ENCODE measurements at regions not wholly inside any gene's neighbourhood (a gene's known extent, or its start where the extent isn't known, plus 50 kb on each side); places are given as distances from the start of the nearest gene placed in this dataset.
A peak's percentile ranks its signal among the peaks of the same experiment; 100 is the strongest.
"Not testable (repeated sequence)": the region's sequence is repeated elsewhere in the genome, so short reads cannot be mapped to it uniquely, and the experiment has no call there.

GRCh38 chr10:29363930-29364329 is 75.1 kb downstream of the LYZL1 start:
- DNase-seq (ENCODE audit: low read depth in 3 of 3, low spot score in 2 of 3), result not testable (repeated sequence)

DNA sequence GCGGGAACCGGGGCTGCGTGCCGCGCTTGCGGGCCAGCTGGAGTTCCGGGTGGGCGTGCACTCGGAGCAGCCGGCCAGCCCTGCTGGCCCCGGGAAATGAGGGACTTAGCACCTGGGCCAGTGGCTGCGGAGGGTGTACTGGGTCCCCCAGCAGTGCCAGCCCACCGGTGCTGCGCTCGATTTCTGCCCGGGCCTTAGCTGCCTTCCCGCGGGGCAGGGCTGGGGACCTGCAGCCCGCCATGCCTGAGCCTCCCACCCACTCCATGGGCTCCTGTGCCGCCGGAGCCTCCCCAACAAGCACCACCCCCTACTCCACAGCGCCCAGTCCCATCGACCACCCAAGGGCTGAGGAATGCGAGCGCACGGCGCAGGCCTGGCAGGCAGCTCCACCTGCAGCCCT is 77.3 kb downstream of the LYZL1 start:
- DNase-seq (ENCODE audit: low read depth in 3 of 3, low spot score in 2 of 3), result not testable (repeated sequence)

DNA sequence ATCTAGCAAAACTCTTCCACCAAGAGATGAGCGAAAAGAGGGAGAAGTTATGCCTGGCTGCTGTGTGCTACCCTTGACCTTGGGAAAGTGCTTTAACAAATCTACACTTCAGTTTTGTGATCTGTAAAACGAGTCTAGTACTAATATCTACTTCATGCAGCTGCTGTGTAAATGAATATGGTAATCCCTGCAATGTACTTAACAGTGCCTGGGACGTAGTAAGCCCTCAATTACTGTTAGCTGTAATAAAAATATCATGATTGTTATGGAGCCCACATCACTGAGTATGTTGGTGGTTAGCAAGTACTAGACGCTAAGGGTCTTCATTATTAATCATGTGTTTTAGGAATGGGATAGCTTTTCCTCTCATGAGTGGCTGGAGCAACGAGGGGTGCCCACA is 80.5 kb downstream of the LYZL1 start:
- no peak for DNase-seq (ENCODE audit: low read depth in 3 of 3, low spot score in 2 of 3)

DNA sequence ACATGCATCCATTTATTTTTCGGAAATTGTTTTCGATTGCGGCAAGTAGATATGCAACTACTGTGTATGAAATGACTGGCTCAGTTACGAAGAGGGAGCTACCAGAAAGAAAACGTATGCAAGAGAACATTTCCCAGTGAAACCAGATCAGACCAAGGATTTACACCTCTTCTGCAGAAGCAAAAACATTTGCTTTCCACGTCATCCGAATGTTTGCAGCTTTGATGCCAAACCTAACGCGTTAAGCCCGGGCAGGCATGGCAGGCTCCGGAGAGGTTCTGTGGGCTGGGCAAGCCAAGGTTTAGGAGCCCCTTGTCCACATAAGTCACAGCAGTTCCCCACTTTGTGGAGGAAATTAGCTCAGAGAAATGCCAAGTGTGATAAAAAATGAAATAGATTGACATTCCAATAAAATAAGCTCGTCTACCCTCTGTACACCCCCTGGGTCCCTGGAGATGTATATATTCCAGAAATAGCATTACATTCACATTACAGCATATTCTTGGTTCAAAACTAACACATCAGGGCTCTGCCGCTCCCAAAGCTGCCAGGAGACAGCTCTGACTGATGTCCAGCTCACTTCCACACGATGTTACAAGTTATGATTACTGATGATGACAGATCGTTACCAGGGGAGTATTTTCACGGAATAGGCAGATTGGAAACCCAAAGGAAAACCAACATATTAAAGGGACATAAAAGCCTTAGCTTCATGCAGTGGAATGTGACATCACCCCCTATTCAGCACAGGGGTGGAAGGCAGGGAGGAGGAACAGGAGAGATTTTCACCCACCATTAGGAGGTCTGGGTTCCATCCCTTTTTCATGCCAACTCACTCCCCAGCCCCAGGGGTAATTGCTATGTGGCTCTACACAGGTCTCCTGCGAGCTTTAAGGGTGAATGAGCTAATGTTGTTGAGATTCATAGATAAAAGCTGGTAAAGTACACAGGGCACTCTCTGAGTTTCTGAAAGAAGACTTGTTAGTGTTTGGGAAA is 81.5 kb downstream of the LYZL1 start:
- no peak for DNase-seq (ENCODE audit: low read depth in 3 of 3, low spot score in 2 of 3)

GRCh38 chr10:29372920-29373319 is 84.0 kb downstream of the LYZL1 start:
- no peak for DNase-seq (ENCODE audit: low read depth in 3 of 3, low spot score in 2 of 3)

DNA sequence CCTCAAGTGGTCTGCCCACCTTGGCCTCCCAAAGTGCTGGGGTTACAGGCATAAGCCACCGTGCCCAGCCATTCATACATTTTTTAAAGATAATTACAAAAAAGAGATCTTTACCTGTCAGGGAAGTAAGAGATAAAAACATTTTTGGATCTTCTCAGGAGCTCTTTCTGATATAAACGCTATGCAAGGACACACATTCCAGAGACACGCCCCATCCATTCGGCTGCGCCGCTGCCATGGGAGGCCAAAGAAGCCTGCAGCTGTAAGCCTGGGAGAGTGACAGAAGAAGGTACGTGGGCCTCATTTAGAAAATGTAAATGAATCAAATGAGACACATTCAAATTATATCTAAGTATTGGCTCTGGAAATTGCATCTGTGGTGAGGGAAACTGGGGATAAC is 85.3 kb downstream of the LYZL1 start:
- no peak for DNase-seq (ENCODE audit: low read depth in 3 of 3, low spot score in 2 of 3)

DNA sequence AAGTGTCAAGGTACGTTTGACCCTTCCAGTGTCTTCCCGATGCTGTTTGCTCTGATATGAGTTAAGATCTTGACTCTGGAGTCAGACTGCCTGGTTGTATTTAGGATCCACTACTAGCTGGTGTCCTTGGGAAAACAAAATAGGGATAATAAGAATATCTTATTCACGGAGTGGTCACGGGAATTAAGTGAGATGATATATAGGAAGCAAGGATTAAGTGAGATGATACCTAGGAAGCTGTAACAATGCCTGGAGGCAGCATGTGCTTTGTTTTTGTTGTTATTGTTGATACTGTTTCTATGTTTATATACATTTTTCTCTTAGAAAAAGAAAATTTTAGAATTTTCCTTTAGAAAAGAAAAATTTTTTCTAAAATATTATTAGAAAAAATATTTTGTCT is 87.0 kb downstream of the LYZL1 start:
- no peak for DNase-seq (ENCODE audit: low read depth in 3 of 3, low spot score in 2 of 3)

- DNase-seq (ENCODE audit: low read depth in 3 of 3, low spot score in 2 of 3), result no peak
These were observed 88.6 kb downstream of the LYZL1 start for GRCh38 chr10:29377333-29377961.

DNA sequence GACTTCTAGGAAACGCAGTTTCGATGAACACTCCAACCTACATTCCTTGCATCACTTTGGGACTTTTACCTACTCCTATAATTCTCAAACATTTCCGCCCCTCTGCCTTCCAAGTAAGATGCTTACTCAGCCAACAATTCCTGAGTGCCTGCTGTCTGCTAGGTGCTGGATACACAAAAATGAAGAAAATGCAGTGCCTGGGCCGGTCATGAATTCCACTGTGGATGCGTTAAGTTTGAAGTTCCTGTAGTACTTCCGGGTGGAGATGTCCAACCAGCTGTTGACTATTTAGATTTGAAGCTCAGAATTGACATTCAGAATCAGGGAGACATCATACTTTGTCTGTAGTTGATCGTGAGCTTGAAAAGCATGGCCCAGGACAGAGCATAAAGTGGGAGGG is 89.2 kb downstream of the LYZL1 start:
- no peak for DNase-seq (ENCODE audit: low read depth in 3 of 3, low spot score in 2 of 3)

DNA sequence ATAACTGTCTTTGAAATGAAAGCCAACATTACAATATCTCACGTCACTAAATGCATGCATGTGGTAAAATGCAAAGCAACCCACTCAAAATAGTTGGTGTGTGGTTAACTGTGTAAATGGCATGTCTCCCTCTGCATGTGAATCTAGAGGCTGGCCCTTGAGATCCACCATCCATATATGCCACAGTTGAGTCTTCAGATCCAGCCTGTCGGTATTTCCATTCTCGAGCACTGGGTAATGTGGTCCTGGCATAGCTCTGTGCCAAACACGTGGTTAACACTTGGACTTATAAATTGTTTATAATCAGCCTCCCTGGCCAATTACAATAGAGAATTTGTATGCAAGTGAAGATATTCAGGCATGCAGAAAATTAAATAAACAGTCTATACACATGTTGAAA is 90.3 kb downstream of the LYZL1 start:
- no peak for DNase-seq (ENCODE audit: low read depth in 3 of 3, low spot score in 2 of 3)

GRCh38 chr10:29379777-29380598 is 91.1 kb downstream of the LYZL1 start:
- not testable (repeated sequence) for DNase-seq (ENCODE audit: low read depth in 3 of 3, low spot score in 2 of 3)

- DNase-seq (ENCODE audit: low read depth in 3 of 3, low spot score in 2 of 3), result not testable (repeated sequence)
These were observed 92.0 kb downstream of the LYZL1 start for GRCh38 chr10:29380599-29381511.

DNA sequence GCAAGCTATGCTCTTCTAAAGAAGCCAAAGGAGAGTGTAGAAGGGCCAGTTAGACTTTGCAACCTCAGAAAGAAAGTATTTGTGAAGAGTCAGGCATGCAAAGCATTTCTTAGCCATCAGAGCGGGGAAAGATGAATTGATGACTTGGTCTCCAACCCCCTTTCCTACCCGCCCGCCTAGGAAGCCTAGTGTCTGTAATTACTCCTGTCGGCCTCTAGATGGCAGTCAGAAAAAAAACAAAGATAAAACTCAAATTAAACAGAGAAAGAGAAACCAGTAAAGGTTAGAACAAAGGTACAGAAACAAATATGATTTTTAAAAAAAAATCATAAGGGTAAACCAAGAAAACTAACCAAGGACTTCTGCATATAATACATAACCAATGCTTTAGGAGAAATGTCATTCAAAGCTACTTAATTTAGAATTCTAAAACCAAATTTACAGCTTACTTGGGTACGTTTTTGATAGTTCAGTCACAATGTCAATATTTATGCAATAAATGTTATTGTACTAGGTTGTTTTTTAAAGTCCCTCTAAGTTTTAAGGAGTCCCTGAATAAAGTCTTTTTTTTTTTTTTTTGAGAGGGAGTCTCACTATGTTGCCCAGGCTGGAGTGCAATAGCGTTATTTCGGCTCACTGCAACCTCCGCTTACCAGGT is 97.6 kb downstream of the LYZL1 start:
- DNase-seq (ENCODE audit: low read depth in 3 of 3, low spot score in 2 of 3), result no peak

DNA sequence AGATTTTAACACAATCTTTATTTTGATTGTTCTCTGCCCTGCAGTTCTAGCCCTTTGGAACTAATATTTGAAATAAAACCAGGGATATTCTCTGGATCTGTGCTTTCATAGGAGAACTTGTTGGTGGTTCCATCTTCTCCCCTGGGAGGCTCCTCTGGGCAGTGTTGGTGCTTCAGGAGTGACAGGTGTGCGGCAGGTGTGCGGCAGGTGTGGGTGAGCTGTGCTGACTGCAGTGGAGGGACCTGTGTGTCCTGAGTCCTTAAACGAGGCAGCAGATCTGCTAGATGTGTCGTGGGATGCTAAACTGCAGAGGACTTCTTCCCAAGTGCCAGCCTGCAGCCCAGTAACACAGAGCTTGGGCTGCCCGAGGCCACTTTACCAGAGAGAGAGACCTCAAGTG is 98.4 kb downstream of the LYZL1 start:
- no peak for DNase-seq (ENCODE audit: low read depth in 3 of 3, low spot score in 2 of 3)

DNA sequence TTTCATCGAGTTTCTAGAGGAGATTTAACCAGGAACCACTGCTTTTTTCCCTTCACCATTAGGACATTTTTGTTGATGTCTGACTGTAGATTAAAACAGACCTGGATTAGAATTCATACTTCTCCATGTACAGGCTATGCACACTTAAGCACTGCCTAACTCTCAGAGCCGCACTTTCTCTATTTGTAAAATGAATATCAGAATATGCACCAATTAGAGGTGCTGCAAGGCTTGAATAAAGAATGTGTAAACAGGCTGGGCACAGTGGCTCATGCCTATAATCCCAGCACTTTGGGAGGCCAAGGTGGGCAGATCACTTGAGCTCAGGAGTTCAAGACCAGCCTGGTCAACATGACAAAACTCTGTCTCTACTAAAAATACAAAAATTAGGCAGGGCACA is 99.2 kb downstream of the LYZL1 start:
- not testable (repeated sequence) for DNase-seq (ENCODE audit: low read depth in 3 of 3, low spot score in 2 of 3)

DNA sequence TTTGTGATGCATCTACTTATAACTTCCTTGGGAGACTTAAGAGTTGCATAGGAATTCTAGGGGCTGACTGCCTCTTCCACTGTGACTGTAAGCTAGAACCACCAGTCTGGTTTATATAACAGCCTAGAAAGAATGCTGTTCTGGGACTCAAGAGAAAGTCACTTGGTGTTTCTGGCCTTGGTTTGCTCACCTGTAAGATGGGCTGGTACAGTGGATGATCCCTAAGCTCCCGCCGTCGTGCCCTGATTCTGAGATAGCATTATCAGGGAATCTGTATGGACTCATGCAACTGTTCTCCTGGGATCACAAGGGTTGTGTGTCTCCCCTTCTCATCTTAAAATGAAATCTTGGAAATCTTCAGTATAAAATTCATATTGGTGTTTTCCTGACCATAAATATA is 100.6 kb downstream of the LYZL1 start:
- no peak for DNase-seq (ENCODE audit: low read depth in 3 of 3, low spot score in 2 of 3)

DNA sequence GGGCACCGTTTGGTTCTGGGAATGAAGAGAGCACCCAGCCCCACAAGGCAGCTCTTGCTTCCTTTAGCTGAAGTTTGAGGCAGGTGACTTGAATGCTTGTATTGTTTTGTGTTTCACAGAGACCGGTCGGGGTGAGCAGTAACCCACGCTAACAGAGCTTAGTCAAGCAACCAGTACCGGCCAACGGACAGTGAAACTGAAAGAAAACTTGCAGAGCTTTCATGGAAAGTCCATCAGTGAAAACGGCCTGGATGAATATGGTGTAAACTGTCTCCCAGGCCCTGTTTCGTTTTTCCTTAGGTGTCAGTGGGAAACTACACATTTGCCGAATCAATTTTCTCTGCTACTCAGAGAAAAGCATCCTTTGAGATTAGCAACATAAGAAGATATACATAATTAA is 101.1 kb downstream of the LYZL1 start:
- DNase-seq (ENCODE audit: low read depth in 3 of 3, low spot score in 2 of 3), result no peak

GRCh38 chr10:29392376-29393021 is 103.6 kb downstream of the LYZL1 start:
- DNase-seq (ENCODE audit: low read depth in 3 of 3, low spot score in 2 of 3), result peak in 1 of 3 donors; percentile 33

DNA sequence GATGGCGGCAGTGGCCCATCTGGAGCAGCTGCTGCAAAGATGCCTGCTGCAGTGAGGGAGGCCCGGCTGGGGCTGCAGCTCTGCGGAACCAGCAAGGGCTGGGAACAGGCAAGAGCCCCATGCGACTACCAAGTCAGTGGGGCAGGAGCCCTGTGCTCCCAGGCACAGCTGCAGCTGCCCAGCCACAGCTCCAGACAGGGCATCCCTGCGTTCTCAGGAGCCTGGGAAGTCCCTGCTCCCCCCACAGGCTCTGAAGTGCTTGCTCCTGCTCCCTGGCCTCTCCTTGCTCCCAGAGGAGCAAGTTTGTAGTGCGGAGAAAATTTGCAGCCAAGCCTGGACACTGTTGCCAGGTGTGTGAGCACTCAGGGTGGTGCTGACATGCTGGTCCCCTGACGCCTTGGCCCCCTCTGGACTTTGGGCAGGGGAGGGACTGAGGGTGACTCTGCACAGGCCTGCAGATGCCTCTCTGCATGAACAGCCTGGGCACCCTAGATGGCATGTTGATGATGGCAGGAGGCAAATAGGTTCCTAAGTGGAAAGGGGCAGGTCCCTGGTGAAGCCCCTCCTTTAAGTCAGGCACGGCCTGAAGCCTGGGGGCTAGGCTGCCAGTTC is 105.6 kb downstream of the LYZL1 start:
- no peak for DNase-seq (ENCODE audit: low read depth in 3 of 3, low spot score in 2 of 3)

Data from right renal cortex interstitium (tissue), 3 donors.